ENCODE measurements at regions not wholly inside any gene's neighbourhood (a gene's known extent, or its start where the extent isn't known, plus 50 kb on each side); places are given as distances from the start of the nearest gene placed in this dataset.

GRCh38 chr18:76258209-76258608 lies 236.8 kb downstream of the ZNF516 start (continued):
- TF ChIP-seq E2F6 (IDR thresholded peaks at IDR 0.05; ENCODE audit: borderline replicate concordance in 1 of 2, extremely low read depth in 1 of 2, insufficient read depth in 1 of 2, insufficient read length in 1 of 2, low read depth in 1 of 2, low read length in 1 of 2, poor library complexity in 1 of 2, severe bottlenecking in 1 of 2) (no peak), TFAM (CRISPR knock-in tag; conservative IDR thresholded peaks at IDR 0.05) (no peak), FOXP4 (CRISPR knock-in tag; IDR thresholded peaks at IDR 0.05; ENCODE audit: borderline replicate concordance) (no peak), ZNF318 (IDR thresholded peaks at IDR 0.05; ENCODE audit: borderline replicate concordance in 1 of 2, low read depth in 1 of 2) (no peak), SNRNP70 (optimal IDR thresholded peaks at IDR 0.05; ENCODE audit: low read depth, low read length) (no peak), DACH1 (IDR thresholded peaks at IDR 0.05; ENCODE audit: partially characterized antibody) (no peak), POLR2AphosphoS2 (IDR thresholded peaks at IDR 0.05; ENCODE audit: low read length) (no peak), NCOA2 (IDR thresholded peaks at IDR 0.05; ENCODE audit: partially characterized antibody in 2 of 2) (no peak), HNRNPK (IDR thresholded peaks at IDR 0.05; ENCODE audit: low read depth, low read length, poor library complexity, severe bottlenecking) (no peak), ZNF124 (CRISPR knock-in tag; IDR thresholded peaks at IDR 0.05) (no peak), SIX5 (IDR thresholded peaks at IDR 0.05; ENCODE audit: borderline replicate concordance in 1 of 2, insufficient read depth in 1 of 2, low read depth in 1 of 2, low read length in 2 of 2) (no peak), TAF1 (IDR thresholded peaks at IDR 0.05; ENCODE audit: control insufficient read depth, extremely low read depth, insufficient read depth, low read length, severe bottlenecking) (no peak)

Data from K562 (cell line).